PC-9 (cell line): ENCODE measurements at regions not wholly inside any gene's neighbourhood (a gene's known extent, or its start where the extent isn't known, plus 50 kb on each side); places are given as distances from the start of the nearest gene placed in this dataset.

ENCODE experiments used
- BruUV-seq: library from RNA; stranded (reverse); fragments of 400-500 nt; replicated peaks from 2 replicates; lab custom pipeline; 2021; lab: Mats Ljungman, UMichigan
- CTCF ChIA-PET: fragments of 300-600 bp; sonication (Branson Sonifier 250); formaldehyde crosslinking; loops from one replicate; lab custom pipeline; 2022; ENCODE audit warnings: antibody characterized with exemption; lab: Charles Lee
- POLR2A ChIA-PET: fragments of 300-600 bp; sonication (Branson Sonifier 250); formaldehyde crosslinking; loops from one replicate; lab custom pipeline; 2022; ENCODE audit warnings: antibody characterized with exemption; ENCODE audit not compliant: unreplicated experiment; lab: Charles Lee
- DNase-seq, 2 experiments: peaks; one replicate each; pipeline versions ENCODE4 v3.0.0 to v3.0.0-alpha.2; 2015 to 2022; ENCODE audit warnings: mixed read lengths in 1 of 2
- H2AFZ ChIP-seq: fragments of 200-600 bp; sonication (generic); 2 replicates; pipeline ENCODE4 v1.8.1; 2017; ENCODE audit warnings: antibody characterized with exemption
- H3F3A ChIP-seq: fragments of 200-600 bp; sonication (generic); 2 replicates; pipeline ENCODE4 v1.8.1; 2017; ENCODE audit warnings: antibody characterized with exemption, mild to moderate bottlenecking, low read depth; ENCODE audit not compliant: insufficient read depth
- H3K27ac ChIP-seq: fragments of 200-600 bp; sonication (generic); 2 replicates; pipeline ENCODE4 v1.6.1; 2016; ENCODE audit warnings: mixed run types
- H3K27me3 ChIP-seq: fragments of 200-600 bp; sonication (generic); 2 replicates; pipeline ENCODE4 v1.6.1; 2016; ENCODE audit warnings: low read depth, mixed run types; ENCODE audit not compliant: insufficient read depth
- H3K36me3 ChIP-seq: fragments of 200-600 bp; sonication (generic); 2 replicates; pipeline ENCODE4 v1.6.1; 2016; ENCODE audit warnings: low read depth, mixed run types
- H3K4me1 ChIP-seq: fragments of 200-600 bp; sonication (generic); replicated peaks from 2 replicates; pipeline ENCODE4 v1.6.1; 2016; ENCODE audit warnings: mixed run types; ENCODE audit not compliant: insufficient read depth
- H3K4me2 ChIP-seq: fragments of 200-600 bp; sonication (generic); 2 replicates; pipeline ENCODE4 v1.6.1; 2017; ENCODE audit warnings: mixed run types
- H3K4me3 ChIP-seq: fragments of 200-600 bp; sonication (generic); 2 replicates; pipeline ENCODE4 v1.6.1; 2016; ENCODE audit warnings: mixed run types
- H3K79me2 ChIP-seq: fragments of 200-600 bp; sonication (generic); 2 replicates; pipeline ENCODE4 v1.6.1; 2017; ENCODE audit warnings: low read depth, mixed run types
- H3K9me2 ChIP-seq: fragments of 200-600 bp; sonication (generic); 2 replicates; pipeline ENCODE4 v1.8.1; 2017; ENCODE audit warnings: mild to moderate bottlenecking; ENCODE audit not compliant: insufficient read depth
- H3K9me3 ChIP-seq: fragments of 200-600 bp; sonication (generic); 2 replicates; pipeline ENCODE4 v1.8.1; 2016; ENCODE audit warnings: low read depth; ENCODE audit not compliant: insufficient read depth
- H4K20me1 ChIP-seq: fragments of 200-600 bp; sonication (generic); 2 replicates; pipeline ENCODE4 v1.8.1; 2017; ENCODE audit not compliant: insufficient read depth
- EZH2 ChIP-seq: fragments of 200-600 bp; sonication (generic); IDR thresholded peaks from 2 replicates; pipeline ENCODE4 v1.8.0; 2017; ENCODE audit warnings: antibody characterized with exemption, low read depth
- intact Hi-C: fragments of 100-400 bp; cut with micrococcal nuclease; formaldehyde crosslinking; loops from one replicate; pipeline ENCODE4 v1.10.0; 2022; ENCODE audit not compliant: unreplicated experiment
- TF ChIP-seq, protein P1 (sequence below): fragments of 200-600 bp; sonication (generic); conservative IDR thresholded peaks from 2 replicates; pipeline ENCODE4 v1.6.1; 2017; ENCODE audit warnings: mixed run types, antibody characterized with exemption, mild to moderate bottlenecking, moderate library complexity

DNA sequence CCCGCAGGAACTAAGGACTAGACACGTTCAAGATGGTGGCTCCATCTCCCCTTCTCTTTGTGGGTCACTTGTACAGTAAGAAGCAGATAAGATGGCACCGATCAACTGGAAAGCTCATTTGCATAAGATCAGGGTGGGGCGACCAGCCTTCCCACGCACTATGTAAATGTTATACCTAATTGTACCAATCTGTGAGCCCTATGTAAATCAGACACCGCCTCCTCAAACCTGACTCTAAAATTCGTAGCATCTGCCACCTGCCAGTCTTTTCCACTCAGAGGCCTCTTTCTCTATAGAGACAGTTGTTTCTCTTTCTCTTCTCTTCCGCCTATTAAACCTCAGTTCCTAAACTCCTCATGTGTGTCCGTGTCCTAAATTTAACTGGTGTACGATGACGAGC, 324.5 kb downstream of the PHF14 start:
- no TSS peak for BruUV-seq
- Histone ChIP-seq H3K4me3 (no peak overlapping the region), H3K4me1 (0 out of 2 replicates have a peak, but pooled peaks cover 7% of the 10 kb centered on the region), H3K79me2 (no peaks in the 10 kb centered on the region), H3K9me2 (no peaks in the 10 kb centered on the region), H2AFZ (no peak overlapping the region), H4K20me1 (no peaks in the 10 kb centered on the region), H3K9me3 (no peaks in the 10 kb centered on the region), H3K27me3 (no peaks in the 10 kb centered on the region), H3K36me3 (no peaks in the 10 kb centered on the region), H3K4me2 (no peak overlapping the region), H3F3A (no peaks in the 10 kb centered on the region), H3K27ac (no peak overlapping the region)
- no peak for TF ChIP-seq EZH2
- TF ChIP-seq, protein P1, sequence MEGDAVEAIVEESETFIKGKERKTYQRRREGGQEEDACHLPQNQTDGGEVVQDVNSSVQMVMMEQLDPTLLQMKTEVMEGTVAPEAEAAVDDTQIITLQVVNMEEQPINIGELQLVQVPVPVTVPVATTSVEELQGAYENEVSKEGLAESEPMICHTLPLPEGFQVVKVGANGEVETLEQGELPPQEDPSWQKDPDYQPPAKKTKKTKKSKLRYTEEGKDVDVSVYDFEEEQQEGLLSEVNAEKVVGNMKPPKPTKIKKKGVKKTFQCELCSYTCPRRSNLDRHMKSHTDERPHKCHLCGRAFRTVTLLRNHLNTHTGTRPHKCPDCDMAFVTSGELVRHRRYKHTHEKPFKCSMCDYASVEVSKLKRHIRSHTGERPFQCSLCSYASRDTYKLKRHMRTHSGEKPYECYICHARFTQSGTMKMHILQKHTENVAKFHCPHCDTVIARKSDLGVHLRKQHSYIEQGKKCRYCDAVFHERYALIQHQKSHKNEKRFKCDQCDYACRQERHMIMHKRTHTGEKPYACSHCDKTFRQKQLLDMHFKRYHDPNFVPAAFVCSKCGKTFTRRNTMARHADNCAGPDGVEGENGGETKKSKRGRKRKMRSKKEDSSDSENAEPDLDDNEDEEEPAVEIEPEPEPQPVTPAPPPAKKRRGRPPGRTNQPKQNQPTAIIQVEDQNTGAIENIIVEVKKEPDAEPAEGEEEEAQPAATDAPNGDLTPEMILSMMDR, result no peak
- ChIA-PET POLR2A (interaction anchor here (0.7 kb wide), 1 partner anchor 26 kb away, joined by 7 read pairs; no protein-coding TSS in a partner anchor), CTCF (no interaction called here)
- no peak for DNase-seq
- intact Hi-C loops, result no loop called here

DNA sequence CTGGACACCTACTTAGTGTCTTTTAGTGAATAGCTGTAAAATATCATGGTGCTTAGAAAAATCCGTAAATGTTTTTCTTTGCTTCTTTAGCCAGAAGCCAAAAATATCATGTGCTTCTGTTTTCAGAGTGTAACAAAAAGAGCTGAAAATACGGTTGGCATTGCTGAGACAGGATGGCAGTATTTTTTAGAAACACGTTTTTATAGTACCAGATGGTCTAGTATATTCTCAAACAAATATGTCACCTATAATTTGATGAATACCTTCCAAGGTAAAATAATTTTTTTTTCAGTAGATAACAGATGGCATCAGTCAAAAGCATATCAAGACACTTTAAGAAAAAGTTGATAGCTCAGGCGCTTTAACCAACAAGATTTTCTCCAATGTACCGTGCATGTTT, 326.6 kb downstream of the PHF14 start:
- H3K4me2 ChIP-seq, result no peak overlapping the region
- H3K36me3 ChIP-seq, result no peaks in the 10 kb centered on the region
- H3K79me2 ChIP-seq, result no peaks in the 10 kb centered on the region
- H3K27ac ChIP-seq, result no peak overlapping the region
- intact Hi-C loops, result no loop called here
- DNase-seq, result no peak
- no peaks in the 10 kb centered on the region for H3K27me3 ChIP-seq
- H3K9me2 ChIP-seq, result no peaks in the 10 kb centered on the region
- CTCF ChIA-PET, result interaction anchor here (0.7 kb wide), 1 partner anchor 363 kb away, joined by 6 read pairs; no protein-coding TSS in a partner anchor
- H3K9me3 ChIP-seq, result no peaks in the 10 kb centered on the region
- no TSS peak for BruUV-seq
- no peak for TF ChIP-seq EZH2
- TF ChIP-seq, protein P1, result no peak
- no peaks in the 10 kb centered on the region for H4K20me1 ChIP-seq
- POLR2A ChIA-PET, result no interaction called here
- H3K4me3 ChIP-seq, result no peak overlapping the region
- H3K4me1 ChIP-seq, result no peaks in the 10 kb centered on the region
- no peaks in the 10 kb centered on the region for H3F3A ChIP-seq
- H2AFZ ChIP-seq, result no peak overlapping the region

DNA sequence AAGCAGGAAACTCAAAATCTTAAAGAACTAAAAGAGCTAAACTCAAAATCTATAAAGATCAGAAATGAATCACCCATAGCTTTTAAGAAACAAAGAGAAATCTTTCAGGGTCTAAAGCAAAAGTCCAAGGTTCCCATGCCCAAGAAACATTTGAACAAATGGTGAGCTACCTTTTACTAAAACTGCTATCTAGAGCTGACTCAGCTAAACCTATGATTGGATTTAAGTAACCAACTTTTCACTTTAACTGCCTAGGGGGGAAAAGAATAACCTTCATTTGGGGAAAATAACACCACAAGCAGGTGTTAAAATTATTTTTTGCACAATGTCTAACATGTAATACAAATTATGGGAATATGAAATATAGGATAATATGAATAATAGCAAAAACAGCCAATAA, 328.4 kb downstream of the PHF14 start:
- Histone ChIP-seq H3K9me2 (no peaks in the 10 kb centered on the region), H3K27ac (no peak overlapping the region), H3K36me3 (no peaks in the 10 kb centered on the region), H2AFZ (no peak overlapping the region), H3K4me3 (no peak overlapping the region), H3K4me2 (no peak overlapping the region), H3F3A (no peaks in the 10 kb centered on the region), H4K20me1 (no peaks in the 10 kb centered on the region), H3K4me1 (no peaks in the 10 kb centered on the region), H3K79me2 (no peaks in the 10 kb centered on the region), H3K9me3 (no peaks in the 10 kb centered on the region), H3K27me3 (no peaks in the 10 kb centered on the region)
- no peak for DNase-seq
- ChIA-PET CTCF (no interaction called here), POLR2A (no interaction called here)
- BruUV-seq, result no TSS peak
- no peak for TF ChIP-seq EZH2
- TF ChIP-seq, protein P1, result no peak
- intact Hi-C loops, result no loop called here
